Activated B cell treated with CpG ODN at 0.5 μM for 24 hours (primary cell): ENCODE measurements at regions not wholly inside any gene's neighbourhood (a gene's known extent, or its start where the extent isn't known, plus 50 kb on each side); places are given as distances from the start of the nearest gene placed in this dataset.

Experiments used
- ATAC-seq: fragments of 200-7000 bp; cut with Tn5 transposase; one replicate; pipeline ENCODE4 v1.10.0; 2021; ENCODE audit warnings: low read depth, mild to moderate bottlenecking, moderate library complexity
- CTCF ChIA-PET: fragments of 350-600 bp; sonication (Branson Sonifier 250); formaldehyde crosslinking; loops from one replicate; lab custom pipeline; 2021; ENCODE audit warnings: antibody characterized with exemption; lab: Charles Lee
- POLR2A ChIA-PET: fragments of 350-600 bp; sonication (Branson Sonifier 250); formaldehyde crosslinking; loops from one replicate; lab custom pipeline; 2021; ENCODE audit warnings: antibody characterized with exemption; lab: Charles Lee
- DNase-seq: peaks from one replicate; pipeline ENCODE4 v3.0.0; 2022
- H3K27ac Mint-ChIP-seq: one replicate; pipeline ENCODE4 v1.8.0; 2020; ENCODE audit warnings: mixed read lengths
- H3K27me3 Mint-ChIP-seq: one replicate; pipeline ENCODE4 v1.8.0; 2021; ENCODE audit warnings: mixed read lengths
- H3K36me3 Mint-ChIP-seq: one replicate; pipeline ENCODE4 v1.8.0; 2021; ENCODE audit warnings: low read depth, mixed read lengths
- H3K4me1 Mint-ChIP-seq: one replicate; pipeline ENCODE4 v1.8.0; 2021; ENCODE audit warnings: mixed read lengths
- H3K4me3 Mint-ChIP-seq: one replicate; pipeline ENCODE4 v1.8.0; 2020; ENCODE audit warnings: mild to moderate bottlenecking, mixed read lengths
- H3K9me3 Mint-ChIP-seq: one replicate; pipeline ENCODE4 v1.8.0; 2020; ENCODE audit warnings: mixed read lengths
- CTCF ChIP-seq: fragments of 200-600 bp; IDR thresholded peaks from one replicate; pipeline ENCODE4 v1.8.0; 2022; ENCODE audit warnings: antibody characterized with exemption, mild to moderate bottlenecking
- intact Hi-C: fragments of 100-400 bp; cut with micrococcal nuclease; formaldehyde crosslinking; loops from one replicate; pipeline ENCODE4 v1.15.1; 2024

- no peaks in the 10 kb centered on the region for H3K4me1 Mint-ChIP-seq
- ChIA-PET POLR2A (no interaction called here), CTCF (no interaction called here)
- no peak for DNase-seq
- no peak for ATAC-seq
- intact Hi-C loops, result no loop called here
- H3K9me3 Mint-ChIP-seq, result peaks cover 4% of the 10 kb centered on the region
- H3K27ac Mint-ChIP-seq, result no peak overlapping the region
- no peaks in the 10 kb centered on the region for H3K36me3 Mint-ChIP-seq
- TF ChIP-seq CTCF, result no peak
- H3K4me3 Mint-ChIP-seq, result no peak overlapping the region
- peaks cover 18% of the 10 kb centered on the region for H3K27me3 Mint-ChIP-seq
Observed at GRCh38 chr1:30241681-30242080, 481.7 kb downstream of the MATN1 start.

GRCh38 chr1:30234091-30234490 is 489.3 kb downstream of the MATN1 start:
- no peak for ATAC-seq
- ChIA-PET POLR2A (no interaction called here), CTCF (interaction anchor here (0.8 kb wide), 1 partner anchor 15 kb away, joined by 3 read pairs; no protein-coding TSS in a partner anchor)
- no peak for TF ChIP-seq CTCF
- Mint-ChIP-seq H3K27ac (no peak overlapping the region), H3K4me3 (no peak overlapping the region), H3K36me3 (no peaks in the 10 kb centered on the region), H3K4me1 (no peaks in the 10 kb centered on the region), H3K27me3 (peaks cover 8% of the 10 kb centered on the region), H3K9me3 (peaks cover 4% of the 10 kb centered on the region)
- intact Hi-C loops, result loop anchor here (10.0 kb wide), 1 partner anchor 999 kb away; the partner anchor contains the start of genes MECR and PTPRU
- DNase-seq, result no peak

- Mint-ChIP-seq H3K27me3 (peaks cover 8% of the 10 kb centered on the region), H3K36me3 (no peaks in the 10 kb centered on the region), H3K4me1 (no peaks in the 10 kb centered on the region), H3K9me3 (no peaks in the 10 kb centered on the region), H3K4me3 (no peak overlapping the region), H3K27ac (no peak overlapping the region)
- ATAC-seq, result no peak
- TF ChIP-seq CTCF, result no peak
- intact Hi-C loops, result loop anchor here (10.0 kb wide), 1 partner anchor 998 kb away; the partner anchor contains the start of genes MECR and PTPRU
- POLR2A ChIA-PET, result no interaction called here
- CTCF ChIA-PET, result no interaction called here
- DNase-seq, result no peak
Observed at GRCh38 chr1:30232288-30232899, 491.0 kb downstream of the MATN1 start.

GRCh38 chr1:30229960-30230359 is 493.4 kb downstream of the MATN1 start:
- no peak for DNase-seq
- CTCF ChIA-PET, result no interaction called here
- Mint-ChIP-seq H3K4me3 (no peak overlapping the region), H3K36me3 (no peaks in the 10 kb centered on the region), H3K9me3 (no peaks in the 10 kb centered on the region), H3K4me1 (no peaks in the 10 kb centered on the region), H3K27me3 (peaks cover 17% of the 10 kb centered on the region), H3K27ac (no peak overlapping the region)
- ATAC-seq, result no peak
- POLR2A ChIA-PET, result no interaction called here
- intact Hi-C loops, result loop anchor here (10.0 kb wide), 1 partner anchor 995 kb away; the partner anchor contains the start of genes MECR and PTPRU
- no peak for TF ChIP-seq CTCF

GRCh38 chr1:30229557-30229956 is 493.8 kb downstream of the MATN1 start:
- intact Hi-C loops, result no loop called here
- H3K36me3 Mint-ChIP-seq, result no peaks in the 10 kb centered on the region
- no peak for TF ChIP-seq CTCF
- no peak overlapping the region for H3K27ac Mint-ChIP-seq
- no peaks in the 10 kb centered on the region for H3K4me1 Mint-ChIP-seq
- POLR2A ChIA-PET, result no interaction called here
- H3K4me3 Mint-ChIP-seq, result no peak overlapping the region
- H3K27me3 Mint-ChIP-seq, result peaks cover 17% of the 10 kb centered on the region
- DNase-seq (no peak), ATAC-seq (no peak)
- H3K9me3 Mint-ChIP-seq, result no peaks in the 10 kb centered on the region
- CTCF ChIA-PET, result no interaction called here
